COLO829 (cell line): ENCODE measurements at regions not wholly inside any gene's neighbourhood (a gene's known extent, or its start where the extent isn't known, plus 50 kb on each side); places are given as distances from the start of the nearest gene placed in this dataset.
"Not testable (repeated sequence)": the region's sequence is repeated elsewhere in the genome, so short reads cannot be mapped to it uniquely, and the experiment has no call there.

ENCODE experiments used
- DNase-seq: peaks from one replicate; pipeline ENCODE4 v3.0.0; 2012; ENCODE audit warnings: low spot score

DNA sequence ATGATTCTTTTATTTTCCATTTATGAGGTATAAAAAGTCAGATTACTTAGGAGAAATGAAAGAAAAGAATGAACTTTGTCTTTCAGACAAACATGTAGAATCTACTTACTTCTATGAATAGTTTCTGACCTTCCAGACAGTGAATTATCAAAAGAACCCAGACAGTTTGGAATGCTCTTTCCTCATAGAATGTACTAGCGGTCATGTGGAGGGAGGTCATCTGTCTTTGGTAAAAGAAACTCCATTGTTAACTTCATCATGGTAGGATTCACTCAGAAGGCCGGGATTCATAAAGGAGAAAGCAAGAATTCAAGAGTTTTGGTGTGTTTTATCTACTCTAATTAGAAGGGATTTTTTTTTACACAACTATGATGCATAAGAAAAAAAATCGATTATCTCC is 144.8 kb upstream of the ZNF804B start:
- peak; percentile 74 for DNase-seq

DNA sequence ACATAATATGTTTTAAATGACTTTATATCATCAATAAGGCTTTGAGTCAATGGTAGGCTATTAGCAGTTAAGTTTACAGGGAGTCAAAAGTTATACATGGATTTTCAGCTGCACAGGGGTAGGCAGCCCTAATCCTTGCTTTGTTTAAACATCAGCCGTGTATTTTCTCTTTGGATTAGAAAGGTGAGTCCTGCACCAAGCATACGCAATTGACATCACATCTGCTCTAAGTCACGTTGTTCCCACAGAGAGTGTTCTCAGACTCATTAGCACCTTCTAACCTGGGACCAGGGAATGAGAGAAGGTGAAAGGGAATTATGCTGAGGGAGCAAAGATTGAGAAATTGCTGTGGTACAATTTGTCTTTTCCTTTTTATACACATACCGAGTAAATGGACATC is 148.6 kb upstream of the ZNF804B start:
- no peak for DNase-seq

DNA sequence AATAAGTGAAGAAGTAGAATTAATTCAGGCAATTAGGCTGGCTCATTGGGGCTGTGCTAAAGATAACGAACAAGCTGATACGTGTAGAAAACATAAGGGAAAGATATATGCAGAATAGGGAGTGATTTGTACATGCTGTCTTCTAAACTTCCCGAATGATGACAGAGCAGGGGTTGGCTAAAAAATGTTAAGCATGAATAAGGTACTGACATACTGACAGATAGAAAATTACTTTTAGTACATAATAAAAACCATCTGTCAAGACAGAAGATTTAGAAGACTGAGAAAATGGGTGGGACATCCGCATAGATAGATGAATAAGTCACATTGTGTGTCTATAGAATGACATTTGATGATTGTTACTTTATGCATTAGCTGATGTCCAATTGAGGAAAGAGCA is 158.8 kb upstream of the ZNF804B start:
- DNase-seq: no peak

DNA sequence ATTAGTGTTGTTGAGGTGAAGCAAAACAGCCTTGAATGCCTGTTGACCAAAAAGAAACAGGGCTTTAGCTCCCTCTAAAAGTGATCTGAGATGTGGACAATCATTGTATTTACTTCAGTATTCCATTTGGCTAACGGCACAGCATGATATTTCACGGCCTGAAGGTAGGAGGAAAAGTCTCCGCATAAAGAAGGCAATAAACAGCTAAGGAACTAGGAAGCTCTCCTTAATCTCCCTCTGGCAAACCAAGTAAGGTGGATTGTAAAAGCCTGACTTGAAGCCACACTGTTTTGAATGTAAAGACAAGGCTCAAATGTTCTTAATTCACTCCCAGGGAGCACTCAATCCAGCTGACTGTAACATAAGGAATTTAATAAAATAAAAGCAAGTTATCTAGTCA is 160.0 kb upstream of the ZNF804B start:
- no peak for DNase-seq

GRCh38 chr7:88597941-88598425 is 161.5 kb upstream of the ZNF804B start:
- no peak for DNase-seq

DNA sequence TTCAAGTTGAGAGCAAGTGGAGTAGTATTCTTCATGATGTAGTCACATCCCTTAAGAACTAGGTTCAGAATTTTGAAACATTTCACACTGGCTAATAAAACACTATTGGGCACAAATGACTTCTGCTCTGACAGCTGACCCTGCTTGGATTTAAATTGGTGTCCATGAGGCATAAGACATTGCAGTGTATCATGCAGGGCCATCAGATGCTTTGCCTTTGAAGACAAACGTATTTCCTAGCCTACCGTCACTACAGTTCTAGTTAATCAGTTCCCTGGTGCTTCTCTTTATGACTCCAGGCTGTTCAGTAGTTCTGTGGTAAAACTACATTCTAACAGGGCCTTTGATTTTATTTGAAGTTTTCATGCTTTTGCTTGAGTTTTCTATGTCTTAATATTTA is 168.5 kb upstream of the ZNF804B start:
- no peak for DNase-seq

DNA sequence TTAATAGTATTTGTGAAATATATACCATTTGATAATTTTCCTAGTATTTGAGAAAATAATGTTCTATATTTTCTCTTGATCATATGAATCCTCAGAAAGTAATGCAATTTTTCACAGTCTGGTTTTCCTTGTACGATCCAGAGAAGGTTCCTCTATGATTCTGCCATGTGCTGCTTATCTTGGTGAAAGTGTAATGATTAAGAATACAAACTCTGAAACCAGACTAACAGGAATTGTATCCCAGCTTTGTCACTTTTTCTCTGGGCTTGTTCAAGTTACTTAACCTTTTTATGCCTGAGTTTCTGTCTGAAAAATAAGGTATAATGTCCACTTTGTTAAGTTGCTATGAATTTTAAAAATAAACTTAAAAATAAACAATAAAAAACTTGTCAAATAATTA is 169.6 kb upstream of the ZNF804B start:
- no peak for DNase-seq

DNA sequence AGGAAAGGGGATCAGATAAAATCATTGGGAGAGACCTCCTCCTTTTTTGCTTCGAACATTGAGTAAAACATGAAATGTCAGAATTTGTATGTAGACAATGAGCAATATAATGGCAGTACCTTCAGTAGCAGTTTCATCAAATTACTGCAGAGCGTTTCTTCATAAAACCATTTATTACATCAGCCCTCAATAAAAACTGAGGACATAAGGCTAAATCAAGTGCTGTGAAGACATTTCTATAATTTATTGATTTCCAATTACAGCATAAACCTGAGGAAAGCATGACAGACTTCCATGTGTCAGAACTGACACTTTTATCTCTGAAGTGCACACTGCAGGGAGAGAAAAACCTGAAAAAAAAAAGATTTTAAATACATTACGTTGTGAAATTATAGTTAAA is 172.6 kb upstream of the ZNF804B start:
- DNase-seq: no peak

GRCh38 chr7:88586219-88586618 is 173.3 kb upstream of the ZNF804B start:
- DNase-seq: no peak

GRCh38 chr7:88576720-88577119 is 182.8 kb upstream of the ZNF804B start:
- no peak for DNase-seq

DNA sequence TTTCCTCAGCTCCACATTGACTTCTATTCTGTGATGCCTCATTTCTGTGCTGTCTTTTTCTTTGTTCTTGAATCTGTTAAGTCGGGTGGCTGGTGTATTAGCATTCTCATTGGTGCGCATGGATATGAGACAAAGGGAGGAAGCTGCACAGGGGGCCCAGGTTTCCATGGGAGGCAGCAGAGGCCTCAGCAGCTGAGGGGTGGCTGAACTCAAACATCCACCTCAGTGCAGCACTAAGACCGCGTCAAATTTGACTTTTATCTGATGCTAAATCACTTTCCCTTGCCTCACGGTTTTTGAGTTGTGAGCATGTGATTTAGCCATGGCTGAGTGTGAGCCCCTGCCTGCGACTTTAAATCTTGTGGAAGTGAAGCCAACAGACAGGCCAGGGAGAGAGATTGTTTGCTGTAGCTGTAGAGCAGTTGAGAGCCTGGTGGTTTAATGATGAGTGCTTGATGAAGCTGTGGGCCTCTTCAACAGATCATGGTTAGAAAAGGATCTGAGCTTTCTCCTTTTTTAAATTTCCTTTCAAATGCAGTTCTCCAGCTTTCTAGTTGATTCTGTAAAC is 193.3 kb upstream of the ZNF804B start:
- DNase-seq: no peak

- DNase-seq: no peak
These were observed 194.1 kb upstream of the ZNF804B start for GRCh38 chr7:88565401-88565800.

DNA sequence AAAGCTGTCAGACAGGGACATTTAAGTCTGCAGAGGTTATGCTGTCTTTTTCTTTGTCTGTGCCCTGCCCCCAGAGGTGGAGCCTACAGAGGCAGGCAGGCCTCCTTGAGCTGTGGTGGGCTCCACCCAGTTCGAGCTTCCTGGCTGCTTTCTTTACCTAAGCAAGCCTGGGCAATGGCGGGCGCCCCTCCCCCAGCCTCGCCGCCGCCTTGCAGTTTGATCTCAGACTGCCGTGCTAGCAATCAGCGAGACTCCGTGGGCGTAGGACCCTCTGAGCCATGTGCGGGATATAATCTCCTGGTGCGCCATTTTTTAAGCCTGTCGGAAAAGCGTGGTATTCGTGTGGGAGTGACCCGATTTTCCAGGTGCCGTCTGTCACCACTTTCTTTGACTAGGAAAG is 203.1 kb upstream of the ZNF804B start:
- DNase-seq: not testable (repeated sequence)

GRCh38 chr7:88554847-88555246 is 204.7 kb upstream of the ZNF804B start:
- not testable (repeated sequence) for DNase-seq

GRCh38 chr7:88548399-88548798 is 211.1 kb upstream of the ZNF804B start:
- no peak for DNase-seq

- peak; percentile 74 for DNase-seq
These were observed 212.7 kb upstream of the ZNF804B start for GRCh38 chr7:88546808-88547207.

GRCh38 chr7:88545663-88546062 is 213.8 kb upstream of the ZNF804B start:
- no peak for DNase-seq

GRCh38 chr7:88540012-88540411 is 219.5 kb upstream of the ZNF804B start:
- no peak for DNase-seq

GRCh38 chr7:88539518-88539917 is 220.0 kb upstream of the ZNF804B start:
- no peak for DNase-seq

DNA sequence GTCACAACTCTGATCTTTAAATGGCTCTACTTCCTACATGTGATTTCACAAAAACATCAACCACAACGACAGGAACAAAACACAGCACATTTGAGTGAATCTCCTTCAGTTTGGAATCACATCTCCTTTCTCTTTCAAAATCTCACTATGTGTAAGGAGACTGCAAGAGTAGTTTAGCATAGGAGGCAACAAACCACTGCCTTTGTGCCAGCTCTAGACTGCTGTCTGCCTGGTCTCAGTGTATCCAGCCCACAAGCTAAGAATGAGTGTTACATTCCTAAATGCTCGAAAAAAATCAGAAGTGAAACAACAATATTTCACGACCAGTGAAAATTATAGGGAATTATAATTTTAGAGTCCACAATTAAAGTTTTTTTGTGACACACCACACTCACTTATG is 217.0 kb upstream of the STEAP4 start:
- DNase-seq: no peak

DNA sequence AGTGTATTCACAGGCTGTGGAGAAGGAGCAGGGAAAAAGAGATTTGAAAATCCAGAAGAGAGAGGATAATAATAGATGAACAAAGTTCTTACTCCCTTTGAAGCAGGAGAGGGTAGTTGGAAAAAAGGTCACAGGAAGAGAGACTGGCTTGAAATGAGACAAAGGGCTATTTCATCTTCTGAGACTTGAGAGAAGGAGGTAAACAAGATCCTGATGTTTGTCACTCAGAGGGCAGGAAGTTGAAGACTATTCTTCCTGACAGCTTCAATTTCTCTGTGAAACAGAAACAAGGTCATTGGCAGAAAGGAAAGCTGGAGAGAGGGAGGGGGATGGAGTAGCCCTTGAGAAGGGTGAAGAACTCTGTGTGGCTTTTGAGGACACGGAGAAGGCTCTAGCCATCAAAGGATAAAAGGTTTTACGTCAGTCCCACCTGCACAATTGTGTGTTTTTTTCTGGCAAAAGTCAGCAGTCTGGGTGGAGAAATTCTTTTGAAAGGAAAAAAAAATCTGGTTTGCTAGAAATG is 216.1 kb upstream of the STEAP4 start:
- peak; percentile 50 for DNase-seq

DNA sequence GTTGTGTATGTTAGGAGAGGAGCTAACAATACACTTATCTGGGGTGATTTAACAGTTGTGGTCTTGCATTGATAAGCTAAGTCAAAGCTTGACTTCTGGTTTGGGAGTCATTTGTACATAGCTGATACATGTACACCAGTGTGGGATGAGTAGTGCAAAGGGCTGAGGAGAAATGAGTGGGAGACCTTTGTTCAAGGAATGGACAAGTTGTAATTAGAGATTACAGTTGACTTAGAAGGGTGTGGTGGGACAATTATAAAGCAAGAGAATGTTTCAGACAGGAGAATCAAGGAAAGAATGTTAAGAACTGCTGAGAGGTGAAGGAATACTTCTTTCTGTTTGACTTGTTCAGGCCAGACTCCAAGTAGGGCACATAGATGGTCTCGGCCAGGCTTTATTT is 209.7 kb upstream of the STEAP4 start:
- DNase-seq: no peak

GRCh38 chr7:88515301-88515700 is 208.6 kb upstream of the STEAP4 start:
- no peak for DNase-seq

DNA sequence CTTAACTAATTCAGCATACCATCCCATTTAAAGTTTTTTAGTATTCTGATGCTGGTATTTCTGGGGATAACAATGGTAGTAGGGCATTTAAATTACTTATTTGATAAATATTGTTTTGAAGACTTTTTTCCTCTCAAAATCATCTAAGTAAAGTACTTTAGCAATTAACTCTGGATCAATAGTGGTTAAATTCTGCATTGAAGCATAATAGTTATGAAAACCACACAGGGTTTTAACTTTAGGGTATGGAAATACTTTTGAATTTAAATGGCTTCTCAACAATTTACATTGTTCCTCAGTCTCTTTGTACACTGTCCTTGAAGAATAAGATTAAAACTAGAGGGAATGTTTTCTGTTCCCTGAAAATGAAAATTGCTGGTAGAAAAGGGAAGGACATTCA is 202.6 kb upstream of the STEAP4 start:
- DNase-seq: no peak
